Transverse colon (tissue), 3 donors: ENCODE measurements at regions not wholly inside any gene's neighbourhood (a gene's known extent, or its start where the extent isn't known, plus 50 kb on each side); places are given as distances from the start of the nearest gene placed in this dataset.

Experiments used
- CTCF ChIP-seq, 5 experiments: fragments of 200-600 bp in 3 of 5; fragments of 450-650 bp in 2 of 5; sonication (generic) in 3 of 5; IDR thresholded peaks; 1 replicate in 2 of 5; 2 replicates in 3 of 5; pipeline ENCODE4 v1.5.1; 2016 to 2017; ENCODE audit warnings: antibody characterized with exemption in 5 of 5, inconsistent platforms in 3 of 5, mild to moderate bottlenecking in 2 of 5, moderate library complexity in 1 of 5
- EP300 ChIP-seq: sonication (generic); formaldehyde crosslinking; IDR thresholded peaks from one replicate; pipeline ENCODE4 v1.6.1; 2017; ENCODE audit warnings: antibody characterized with exemption, low read depth
- POLR2A ChIP-seq: fragments of 450-650 bp; IDR thresholded peaks from one replicate; pipeline ENCODE4 v1.6.1; 2016; ENCODE audit warnings: antibody characterized with exemption, mild to moderate bottlenecking, moderate library complexity

GRCh38 chr11:21761000-21761399 is 431.9 kb upstream of the ANO5 start:
- TF ChIP-seq CTCF (IDR thresholded peaks at IDR 0.05): no peak
- TF ChIP-seq POLR2A: no peak
- no peak for TF ChIP-seq EP300
